ENCODE measurements at regions not wholly inside any gene's neighbourhood (a gene's known extent, or its start where the extent isn't known, plus 50 kb on each side); places are given as distances from the start of the nearest gene placed in this dataset.

DNA sequence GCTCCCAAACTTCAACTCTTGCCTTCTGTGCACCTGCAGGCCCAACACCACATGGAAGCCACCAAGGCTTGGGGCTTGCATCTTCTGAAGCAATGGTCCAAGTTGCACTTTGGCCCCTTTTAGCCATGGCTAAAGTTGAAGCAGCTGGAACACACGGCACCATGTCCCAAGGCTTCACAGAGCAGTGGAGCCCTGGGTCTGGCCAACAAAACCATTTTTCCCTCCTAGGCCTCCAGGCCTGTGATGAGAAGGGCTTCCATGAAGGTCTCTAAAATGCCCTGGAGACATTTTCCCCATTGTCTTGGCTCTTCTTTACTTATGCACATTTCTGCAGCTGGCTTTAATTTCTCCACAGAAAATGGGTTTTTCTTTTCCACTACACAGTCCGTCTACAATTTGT lies 61.3 kb upstream of the CYSLTR1 start:
- H3K27ac ChIP-seq = no peak overlapping the region
- H3K27me3 ChIP-seq = no peaks in the 10 kb centered on the region
- H3K4me1 ChIP-seq = no peaks in the 10 kb centered on the region
- no peaks in the 10 kb centered on the region for H3K36me3 ChIP-seq
- DNase-seq = no peak
- 94 to 95% methylated on average over 2 of the region's 2 CpGs for WGBS, 2 donors
- H3K4me3 ChIP-seq = no peak overlapping the region
- H3K9me3 ChIP-seq = no peaks in the 10 kb centered on the region
- intact Hi-C loops (cut with DNase I) = no loop called here
- no peak for TF ChIP-seq POLR2AphosphoS5 (IDR thresholded peaks at IDR 0.05)
- TF ChIP-seq, protein P1, sequence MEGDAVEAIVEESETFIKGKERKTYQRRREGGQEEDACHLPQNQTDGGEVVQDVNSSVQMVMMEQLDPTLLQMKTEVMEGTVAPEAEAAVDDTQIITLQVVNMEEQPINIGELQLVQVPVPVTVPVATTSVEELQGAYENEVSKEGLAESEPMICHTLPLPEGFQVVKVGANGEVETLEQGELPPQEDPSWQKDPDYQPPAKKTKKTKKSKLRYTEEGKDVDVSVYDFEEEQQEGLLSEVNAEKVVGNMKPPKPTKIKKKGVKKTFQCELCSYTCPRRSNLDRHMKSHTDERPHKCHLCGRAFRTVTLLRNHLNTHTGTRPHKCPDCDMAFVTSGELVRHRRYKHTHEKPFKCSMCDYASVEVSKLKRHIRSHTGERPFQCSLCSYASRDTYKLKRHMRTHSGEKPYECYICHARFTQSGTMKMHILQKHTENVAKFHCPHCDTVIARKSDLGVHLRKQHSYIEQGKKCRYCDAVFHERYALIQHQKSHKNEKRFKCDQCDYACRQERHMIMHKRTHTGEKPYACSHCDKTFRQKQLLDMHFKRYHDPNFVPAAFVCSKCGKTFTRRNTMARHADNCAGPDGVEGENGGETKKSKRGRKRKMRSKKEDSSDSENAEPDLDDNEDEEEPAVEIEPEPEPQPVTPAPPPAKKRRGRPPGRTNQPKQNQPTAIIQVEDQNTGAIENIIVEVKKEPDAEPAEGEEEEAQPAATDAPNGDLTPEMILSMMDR (IDR thresholded peaks at IDR 0.05) = no peak
- TF ChIP-seq POLR2A (IDR thresholded peaks at IDR 0.05) = no peak
- TF ChIP-seq EP300 (IDR thresholded peaks at IDR 0.05) = no peak

DNA sequence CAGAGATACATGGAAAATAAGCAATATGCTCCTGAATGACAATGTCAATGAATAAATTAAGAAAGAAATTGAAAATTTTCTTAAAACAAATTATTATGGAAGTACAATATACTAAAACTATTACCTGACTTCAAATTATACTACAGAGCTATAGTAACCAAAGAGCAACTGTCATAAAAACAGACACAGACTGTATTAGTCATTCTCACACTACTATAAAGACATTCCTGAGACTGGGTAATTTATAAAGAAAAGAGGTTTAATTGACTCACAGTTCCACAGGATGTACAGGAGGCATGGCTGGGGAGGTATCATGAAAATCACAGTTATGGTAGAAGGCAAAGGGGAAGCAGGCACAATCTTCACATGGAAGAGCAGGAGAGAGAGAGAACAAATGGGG lies 60.0 kb upstream of the CYSLTR1 start:
- Histone ChIP-seq H3K4me1 (no peaks in the 10 kb centered on the region), H3K9me3 (no peaks in the 10 kb centered on the region), H3K36me3 (no peaks in the 10 kb centered on the region), H3K4me3 (no peak overlapping the region), H3K27me3 (no peaks in the 10 kb centered on the region), H3K27ac (no peak overlapping the region)
- no peak for DNase-seq
- TF ChIP-seq EP300 (IDR thresholded peaks at IDR 0.05) (no peak), POLR2A (IDR thresholded peaks at IDR 0.05) (no peak), POLR2AphosphoS5 (IDR thresholded peaks at IDR 0.05) (no peak)
- TF ChIP-seq, protein P1 (IDR thresholded peaks at IDR 0.05) = no peak
- intact Hi-C loops (cut with DNase I) = no loop called here

DNA sequence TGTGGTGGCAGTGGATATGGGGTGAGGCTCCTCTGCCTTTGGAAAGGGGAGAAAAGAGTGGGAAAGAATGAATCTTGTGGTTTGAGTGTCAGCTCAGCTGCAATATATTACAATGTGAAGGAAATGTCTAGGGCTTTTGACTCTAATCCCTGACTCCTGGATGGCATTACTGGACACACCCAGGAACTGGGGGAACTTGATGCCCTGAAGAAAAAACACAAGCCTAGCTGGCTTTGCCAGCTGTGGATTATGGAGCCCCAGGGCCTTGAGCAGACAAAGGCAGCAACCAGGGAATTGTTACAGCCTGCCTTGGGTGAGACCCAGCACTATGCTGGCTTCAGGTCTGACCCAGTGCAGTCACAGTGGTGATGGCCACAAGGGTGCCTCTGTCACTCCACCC lies 57.1 kb upstream of the CYSLTR1 start:
- DNase-seq = no peak
- H3K9me3 ChIP-seq = no peaks in the 10 kb centered on the region
- H3K4me1 ChIP-seq = no peaks in the 10 kb centered on the region
- TF ChIP-seq, protein P1 (IDR thresholded peaks at IDR 0.05) = no peak
- no peak for TF ChIP-seq EP300 (IDR thresholded peaks at IDR 0.05)
- TF ChIP-seq POLR2AphosphoS5 (IDR thresholded peaks at IDR 0.05) = no peak
- no peak for TF ChIP-seq POLR2A (IDR thresholded peaks at IDR 0.05)
- H3K36me3 ChIP-seq = no peaks in the 10 kb centered on the region
- no peak overlapping the region for H3K4me3 ChIP-seq
- intact Hi-C loops (cut with DNase I) = no loop called here
- no peaks in the 10 kb centered on the region for H3K27me3 ChIP-seq
- no peak overlapping the region for H3K27ac ChIP-seq

DNA sequence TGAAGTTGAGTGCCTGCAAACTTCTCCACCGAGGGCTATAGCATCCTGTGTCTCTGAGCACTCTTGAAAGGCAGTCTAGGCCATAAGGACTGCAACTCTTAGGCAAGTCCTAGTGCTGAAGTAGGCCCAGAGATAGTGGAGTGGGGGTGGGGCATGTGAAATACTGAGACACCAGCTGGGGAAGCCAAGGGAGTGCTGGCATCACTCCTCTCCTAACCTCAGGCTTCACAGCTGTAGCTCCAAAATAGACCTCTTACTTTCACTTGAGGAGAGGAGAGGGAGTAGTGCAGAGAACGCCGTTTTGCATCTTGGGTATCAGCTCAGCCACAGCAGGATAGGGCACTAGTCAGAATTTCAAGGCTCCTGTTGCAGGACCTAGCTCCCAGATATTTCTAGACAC lies 56.2 kb upstream of the CYSLTR1 start:
- no peaks in the 10 kb centered on the region for H3K27me3 ChIP-seq
- no peak overlapping the region for H3K27ac ChIP-seq
- no peak for DNase-seq
- H3K4me3 ChIP-seq = no peak overlapping the region
- no peaks in the 10 kb centered on the region for H3K36me3 ChIP-seq
- H3K4me1 ChIP-seq = no peaks in the 10 kb centered on the region
- TF ChIP-seq POLR2AphosphoS5 (IDR thresholded peaks at IDR 0.05) = no peak
- TF ChIP-seq EP300 (IDR thresholded peaks at IDR 0.05) = no peak
- intact Hi-C loops (cut with DNase I) = no loop called here
- no peaks in the 10 kb centered on the region for H3K9me3 ChIP-seq
- WGBS, 2 donors = 80 to 86% methylated on average over 3 of the region's 3 CpGs

DNA sequence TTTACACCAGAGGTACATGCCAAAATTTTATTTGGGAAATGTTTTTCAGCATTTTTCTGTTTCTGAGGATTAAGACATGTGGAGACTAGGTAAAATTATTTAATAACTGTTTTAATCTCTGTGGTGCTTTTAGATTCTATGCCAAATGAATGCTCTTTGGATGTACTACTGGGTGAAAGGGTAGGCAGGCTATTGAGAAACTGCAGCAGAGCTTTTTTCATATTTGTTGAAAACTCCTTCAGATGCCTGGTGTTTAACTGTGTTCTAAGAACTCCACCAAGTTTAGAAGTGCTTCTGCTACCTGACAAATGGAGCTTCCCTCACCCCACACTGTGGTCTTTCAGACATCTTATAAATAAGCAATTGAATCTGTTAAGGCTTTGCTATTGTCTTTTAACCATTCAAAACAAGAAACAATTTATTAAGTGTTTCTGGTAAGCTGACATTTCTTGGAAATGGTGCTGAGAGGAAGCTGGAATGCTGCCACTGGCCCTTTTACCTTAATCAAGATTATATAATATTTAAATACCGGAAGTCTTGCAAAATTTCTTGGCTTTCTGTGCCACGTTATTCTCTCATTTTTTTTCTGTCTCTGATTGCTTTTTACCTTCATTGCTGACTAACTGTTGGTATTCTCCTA lies 51.2 kb upstream of the CYSLTR1 start:
- Histone ChIP-seq H3K4me1 (no peaks in the 10 kb centered on the region), H3K27ac (peak overlapping the region in 1 of 4 donors; percentile 61), H3K36me3 (no peaks in the 10 kb centered on the region), H3K4me3 (no peak overlapping the region), H3K9me3 (no peaks in the 10 kb centered on the region), H3K27me3 (no peaks in the 10 kb centered on the region)
- intact Hi-C loops (cut with DNase I) = no loop called here
- no peak for DNase-seq
- no peak for TF ChIP-seq POLR2A (IDR thresholded peaks at IDR 0.05)
- TF ChIP-seq POLR2AphosphoS5 (IDR thresholded peaks at IDR 0.05) = no peak
- TF ChIP-seq, protein P1 (IDR thresholded peaks at IDR 0.05) = no peak
- TF ChIP-seq EP300 (IDR thresholded peaks at IDR 0.05) = no peak
- WGBS, 2 donors = 7 to 45% methylated on average over 2 of the region's 2 CpGs

Data from sigmoid colon (tissue), 6 donors.